Naive thymus-derived CD8-positive, alpha-beta T cell (primary cell): ENCODE measurements at regions not wholly inside any gene's neighbourhood (a gene's known extent, or its start where the extent isn't known, plus 50 kb on each side); places are given as distances from the start of the nearest gene placed in this dataset.
A peak's percentile ranks its signal among the peaks of the same experiment; 100 is the strongest.

Experiments
- ATAC-seq, 2 donors: fragments of 150-1000 bp; cut with Tn5 transposase in 1 of 2; sonication (Bioruptor Pico), chemical (Tn5 transposase) in 1 of 2; 1 replicate in 1 of 2; 2 replicates in 1 of 2; pipeline ENCODE4 v1.10.0; 2021; ENCODE audit warnings: mild to moderate bottlenecking in 2 of 2, moderate library complexity in 2 of 2
- POLR2A ChIA-PET: fragments of 350-600 bp; sonication (Branson Sonifier 250); formaldehyde crosslinking; loops from one replicate; lab custom pipeline; 2021; ENCODE audit warnings: antibody characterized with exemption; lab: Charles Lee
- DNase-seq, 10 donors: peaks; one replicate each; pipeline versions ENCODE4 v3.0.0 to v3.0.0-alpha.2; 2020 to 2022
- H3K27ac Mint-ChIP-seq, 10 donors: one replicate each; pipeline ENCODE4 v1.8.0; 2020 to 2022; ENCODE audit warnings: mild to moderate bottlenecking in 10 of 10, mixed read lengths in 10 of 10, moderate library complexity in 4 of 10, inconsistent platforms in 1 of 10
- H3K27me3 Mint-ChIP-seq, 5 donors: one replicate each; pipeline ENCODE4 v1.8.0; 2021 to 2022; ENCODE audit warnings: mixed read lengths in 5 of 5
- H3K36me3 Mint-ChIP-seq, 3 donors: one replicate each; pipeline ENCODE4 v1.8.0; 2020 to 2022; ENCODE audit warnings: mixed read lengths in 3 of 3, mild to moderate bottlenecking in 2 of 3, inconsistent platforms in 1 of 3
- H3K4me1 Mint-ChIP-seq, 4 donors: one replicate each; pipeline ENCODE4 v1.8.0; 2021 to 2022; ENCODE audit warnings: mixed read lengths in 4 of 4
- H3K4me3 Mint-ChIP-seq, 10 donors: one replicate each; pipeline ENCODE4 v1.8.0; 2020 to 2022; ENCODE audit warnings: mild to moderate bottlenecking in 10 of 10, mixed read lengths in 10 of 10, moderate library complexity in 6 of 10, inconsistent platforms in 1 of 10
- H3K9me3 Mint-ChIP-seq, 9 donors: one replicate each; pipeline ENCODE4 v1.8.0; 2020 to 2022; ENCODE audit warnings: mixed read lengths in 9 of 9, mild to moderate bottlenecking in 3 of 9, inconsistent platforms in 1 of 9, moderate library complexity in 1 of 9

GRCh38 chr2:152974146-152974545 is 255.7 kb downstream of the ARL6IP6 start:
- Mint-ChIP-seq H3K36me3 (peaks cover 0 to 3% (median 0%) of the 10 kb centered on the region in 3 donors), H3K27ac (no peak overlapping the region), H3K4me3 (no peak overlapping the region), H3K4me1 (no peaks in the 10 kb centered on the region), H3K27me3 (peaks cover 0 to 8% (median 0%) of the 10 kb centered on the region in 5 donors), H3K9me3 (peaks cover 0 to 19% (median 8%) of the 10 kb centered on the region in 9 donors)
- POLR2A ChIA-PET: no interaction called here
- no peak for DNase-seq
- no peak for ATAC-seq

- no peak for DNase-seq
- POLR2A ChIA-PET: no interaction called here
- ATAC-seq: no peak
- Mint-ChIP-seq H3K4me1 (no peaks in the 10 kb centered on the region), H3K27me3 (peaks cover 0 to 8% (median 0%) of the 10 kb centered on the region in 5 donors), H3K9me3 (peaks cover 0 to 25% (median 10%) of the 10 kb centered on the region in 9 donors), H3K4me3 (no peak overlapping the region), H3K27ac (no peak overlapping the region), H3K36me3 (peaks cover 0 to 3% (median 0%) of the 10 kb centered on the region in 3 donors)
Measured at GRCh38 chr2:152971685-152972084, 253.3 kb downstream of the ARL6IP6 start.

- Mint-ChIP-seq H3K4me1 (no peaks in the 10 kb centered on the region), H3K27me3 (no peaks in the 10 kb centered on the region), H3K9me3 (no peaks in the 10 kb centered on the region), H3K36me3 (no peaks in the 10 kb centered on the region), H3K4me3 (no peak overlapping the region), H3K27ac (no peak overlapping the region)
- no peak for DNase-seq
- POLR2A ChIA-PET: no interaction called here
- ATAC-seq: no peak
Measured at GRCh38 chr2:152962446-152962845, 244.0 kb downstream of the ARL6IP6 start.

GRCh38 chr2:152961351-152961750 is 242.9 kb downstream of the ARL6IP6 start:
- Mint-ChIP-seq H3K4me3 (no peak overlapping the region), H3K36me3 (no peaks in the 10 kb centered on the region), H3K4me1 (no peaks in the 10 kb centered on the region), H3K27me3 (no peaks in the 10 kb centered on the region), H3K9me3 (no peaks in the 10 kb centered on the region), H3K27ac (no peak overlapping the region)
- POLR2A ChIA-PET: no interaction called here
- no peak for ATAC-seq
- DNase-seq: no peak

GRCh38 chr2:152950126-152950525 is 231.7 kb downstream of the ARL6IP6 start:
- H3K27me3 Mint-ChIP-seq: peaks cover 0 to 12% (median 1%) of the 10 kb centered on the region in 5 donors
- ATAC-seq: no peak
- no peak overlapping the region for H3K4me3 Mint-ChIP-seq
- POLR2A ChIA-PET: no interaction called here
- no peak overlapping the region for H3K27ac Mint-ChIP-seq
- peaks cover 2 to 12% (median 7%) of the 10 kb centered on the region in 4 donors for H3K4me1 Mint-ChIP-seq
- H3K9me3 Mint-ChIP-seq: peaks cover 0 to 1% (median 0%) of the 10 kb centered on the region in 9 donors
- DNase-seq: no peak
- H3K36me3 Mint-ChIP-seq: no peaks in the 10 kb centered on the region

GRCh38 chr2:152944099-152944498 is 225.7 kb downstream of the ARL6IP6 start:
- Mint-ChIP-seq H3K27me3 (peaks cover 0 to 5% (median 3%) of the 10 kb centered on the region in 5 donors), H3K27ac (no peak overlapping the region), H3K4me1 (peaks cover 4 to 12% (median 7%) of the 10 kb centered on the region in 4 donors), H3K36me3 (no peaks in the 10 kb centered on the region), H3K9me3 (peaks cover 0 to 9% (median under 1%) of the 10 kb centered on the region in 9 donors), H3K4me3 (no peak overlapping the region)
- ATAC-seq (no peak), DNase-seq (no peak)
- POLR2A ChIA-PET: no interaction called here

GRCh38 chr2:152942940-152943440 is 224.6 kb downstream of the ARL6IP6 start:
- Mint-ChIP-seq H3K4me1 (peaks cover 4 to 12% (median 7%) of the 10 kb centered on the region in 4 donors), H3K27ac (no peak overlapping the region), H3K36me3 (peaks cover 0 to 9% (median 0%) of the 10 kb centered on the region in 3 donors), H3K9me3 (peaks cover 0 to 19% (median 6%) of the 10 kb centered on the region in 9 donors), H3K4me3 (no peak overlapping the region), H3K27me3 (peaks cover 0 to 11% (median 7%) of the 10 kb centered on the region in 5 donors)
- DNase-seq: no peak
- POLR2A ChIA-PET: no interaction called here
- no peak for ATAC-seq

- H3K4me3 Mint-ChIP-seq: no peak overlapping the region
- no peak for ATAC-seq
- H3K36me3 Mint-ChIP-seq: no peaks in the 10 kb centered on the region
Measured at GRCh38 chr2:152930501-152930900, 212.1 kb downstream of the ARL6IP6 start.

GRCh38 chr2:152929628-152930027 is 211.2 kb downstream of the ARL6IP6 start:
- peaks cover 0 to 10% (median 2%) of the 10 kb centered on the region in 5 donors for H3K27me3 Mint-ChIP-seq
- no peaks in the 10 kb centered on the region for H3K36me3 Mint-ChIP-seq
- no peak overlapping the region for H3K27ac Mint-ChIP-seq
- POLR2A ChIA-PET: no interaction called here
- H3K4me3 Mint-ChIP-seq: no peak overlapping the region
- ATAC-seq (no peak), DNase-seq (no peak)
- peaks cover 0 to 2% (median 0%) of the 10 kb centered on the region in 9 donors for H3K9me3 Mint-ChIP-seq
- no peaks in the 10 kb centered on the region for H3K4me1 Mint-ChIP-seq

More at GRCh38 chr2:152930501-152930900, 212.1 kb downstream of the ARL6IP6 start:
- no peaks in the 10 kb centered on the region for H3K4me1 Mint-ChIP-seq
- POLR2A ChIA-PET: no interaction called here
- H3K27me3 Mint-ChIP-seq: peaks cover 0 to 8% (median 0%) of the 10 kb centered on the region in 5 donors
- H3K9me3 Mint-ChIP-seq: peaks cover 0 to 2% (median 0%) of the 10 kb centered on the region in 9 donors
- H3K27ac Mint-ChIP-seq: no peak overlapping the region
- DNase-seq: no peak

- POLR2A ChIA-PET: no interaction called here
- no peak for ATAC-seq
- peaks cover 0 to 2% (median 0%) of the 10 kb centered on the region in 9 donors for H3K9me3 Mint-ChIP-seq
Measured at GRCh38 chr2:152925547-152926448, 207.4 kb downstream of the ARL6IP6 start.

GRCh38 chr2:152924722-152925121 is 206.3 kb downstream of the ARL6IP6 start:
- ATAC-seq: no peak
- POLR2A ChIA-PET: no interaction called here
- DNase-seq: no peak
- H3K4me1 Mint-ChIP-seq: no peaks in the 10 kb centered on the region
- no peak overlapping the region for H3K4me3 Mint-ChIP-seq
- no peak overlapping the region for H3K27ac Mint-ChIP-seq
- H3K27me3 Mint-ChIP-seq: peaks cover 1 to 34% (median 13%) of the 10 kb centered on the region in 5 donors
- H3K36me3 Mint-ChIP-seq: no peaks in the 10 kb centered on the region
- peaks cover 0 to 2% (median 0%) of the 10 kb centered on the region in 9 donors for H3K9me3 Mint-ChIP-seq

More at GRCh38 chr2:152925547-152926448, 207.4 kb downstream of the ARL6IP6 start:
- Mint-ChIP-seq H3K27ac (no peak overlapping the region), H3K4me3 (no peak overlapping the region), H3K36me3 (no peaks in the 10 kb centered on the region), H3K27me3 (peaks cover 1 to 34% (median 13%) of the 10 kb centered on the region in 5 donors), H3K4me1 (no peaks in the 10 kb centered on the region)
- DNase-seq: peak in 5 of 10 donors; percentile 6 to 59 (median 7)

- ATAC-seq (no peak), DNase-seq (no peak)
- POLR2A ChIA-PET: no interaction called here
Measured at GRCh38 chr2:152924219-152924618, 205.8 kb downstream of the ARL6IP6 start.

GRCh38 chr2:152920846-152921245 is 202.4 kb downstream of the ARL6IP6 start:
- peaks cover 0 to 7% (median 2%) of the 10 kb centered on the region in 9 donors for H3K9me3 Mint-ChIP-seq
- peaks cover 0 to 4% (median 0%) of the 10 kb centered on the region in 3 donors for H3K36me3 Mint-ChIP-seq
- ATAC-seq (no peak), DNase-seq (no peak)
- no peaks in the 10 kb centered on the region for H3K4me1 Mint-ChIP-seq
- POLR2A ChIA-PET: no interaction called here
- no peak overlapping the region for H3K4me3 Mint-ChIP-seq
- H3K27me3 Mint-ChIP-seq: peaks cover 1 to 48% (median 17%) of the 10 kb centered on the region in 5 donors
- H3K27ac Mint-ChIP-seq: no peak overlapping the region

More at GRCh38 chr2:152924219-152924618, 205.8 kb downstream of the ARL6IP6 start:
- Mint-ChIP-seq H3K9me3 (peaks cover 0 to 2% (median 0%) of the 10 kb centered on the region in 9 donors), H3K27me3 (peaks cover 1 to 34% (median 13%) of the 10 kb centered on the region in 5 donors), H3K4me1 (no peaks in the 10 kb centered on the region), H3K36me3 (no peaks in the 10 kb centered on the region), H3K4me3 (no peak overlapping the region), H3K27ac (no peak overlapping the region)
